GM23338 (cell line): ENCODE measurements at regions not wholly inside any gene's neighbourhood (a gene's known extent, or its start where the extent isn't known, plus 50 kb on each side); places are given as distances from the start of the nearest gene placed in this dataset.

Experiments
- ATAC-seq: fragments of 200-7000 bp; cut with Tn5 transposase; 3 replicates; pipeline ENCODE4 v1.9.1; 2020
- DNase-seq: peaks from one replicate; pipeline ENCODE4 v3.0.0-alpha.2; 2015; ENCODE audit warnings: low spot score
- H2AFZ ChIP-seq: fragments of 200-600 bp; sonication (generic); 2 replicates; pipeline ENCODE4 v1.8.0; 2016; ENCODE audit warnings: antibody characterized with exemption, mild to moderate bottlenecking, moderate library complexity
- H3F3A ChIP-seq: fragments of 200-600 bp; sonication (generic); replicated peaks from 2 replicates; pipeline ENCODE4 v1.8.0; 2017; ENCODE audit warnings: antibody characterized with exemption, mixed run types, low read depth
- H3K27ac ChIP-seq: fragments of 200-600 bp; sonication (generic); 2 replicates; pipeline ENCODE4 v1.6.1; 2016; ENCODE audit warnings: low read depth
- H3K27me3 ChIP-seq: fragments of 200-600 bp; sonication (generic); 2 replicates; pipeline ENCODE4 v1.8.0; 2016; ENCODE audit warnings: mild to moderate bottlenecking, mixed run types, moderate library complexity; ENCODE audit not compliant: insufficient read depth
- H3K36me3 ChIP-seq: fragments of 200-600 bp; sonication (generic); 2 replicates; pipeline ENCODE4 v1.8.0; 2016; ENCODE audit warnings: mild to moderate bottlenecking; ENCODE audit not compliant: insufficient read depth
- H3K4me1 ChIP-seq: fragments of 200-600 bp; sonication (generic); 2 replicates; pipeline ENCODE4 v1.8.0; 2016; ENCODE audit warnings: mild to moderate bottlenecking, moderate library complexity; ENCODE audit not compliant: insufficient read depth
- H3K4me2 ChIP-seq: fragments of 200-600 bp; sonication (generic); 2 replicates; pipeline ENCODE4 v1.7.1; 2017; ENCODE audit warnings: mixed run types
- H3K4me3 ChIP-seq: fragments of 200-600 bp; sonication (generic); 2 replicates; pipeline ENCODE4 v1.6.1; 2016; ENCODE audit warnings: mixed run types
- H3K79me2 ChIP-seq: fragments of 200-600 bp; sonication (generic); replicated peaks from 2 replicates; pipeline ENCODE4 v1.8.0; 2017; ENCODE audit warnings: mild to moderate bottlenecking; ENCODE audit not compliant: insufficient read depth
- H3K9me2 ChIP-seq: fragments of 200-600 bp; sonication (generic); 2 replicates; pipeline ENCODE4 v1.8.0; 2017; ENCODE audit not compliant: insufficient read depth
- H4K20me1 ChIP-seq: fragments of 200-600 bp; sonication (generic); replicated peaks from 2 replicates; pipeline ENCODE4 v1.8.0; 2017; ENCODE audit warnings: mild to moderate bottlenecking; ENCODE audit not compliant: insufficient read depth
- H3K27ac Mint-ChIP-seq: 2 replicates; pipeline ENCODE4 v1.8.0; 2020; ENCODE audit warnings: inconsistent platforms, mild to moderate bottlenecking, moderate library complexity, mixed read lengths
- H3K27me3 Mint-ChIP-seq: 3 replicates; pipeline ENCODE4 v1.8.0; 2022; ENCODE audit warnings: low read depth, mild to moderate bottlenecking, moderate library complexity, mixed read lengths, inconsistent platforms; ENCODE audit not compliant: insufficient read depth, poor library complexity
- H3K36me3 Mint-ChIP-seq: 3 replicates; pipeline ENCODE4 v1.8.0; 2021; ENCODE audit warnings: low read depth, mild to moderate bottlenecking, inconsistent platforms, moderate library complexity, mixed read lengths
- H3K4me1 Mint-ChIP-seq: 3 replicates; pipeline ENCODE4 v1.8.0; 2020; ENCODE audit warnings: mild to moderate bottlenecking, inconsistent platforms, mixed read lengths
- H3K4me3 Mint-ChIP-seq: 3 replicates; pipeline ENCODE4 v1.8.0; 2021; ENCODE audit warnings: moderate library complexity, mild to moderate bottlenecking, inconsistent platforms, mixed read lengths
- H3K9me3 Mint-ChIP-seq: 3 replicates; pipeline ENCODE4 v1.8.0; 2020; ENCODE audit warnings: moderate library complexity, mild to moderate bottlenecking, inconsistent platforms, mixed read lengths
- CREB1 ChIP-seq: fragments of 250-450 bp; sonication (Bioruptor Pico); IDR thresholded peaks from 2 replicates; pipeline ENCODE4 v1.5.0; 2020; ENCODE audit warnings: low read depth, mild to moderate bottlenecking, moderate library complexity
- CTCF ChIP-seq, 2 experiments: fragments of 200-600 bp in 1 of 2; sonication (generic) in 1 of 2; conservative IDR thresholded peaks; 2 replicates each; pipeline versions ENCODE4 v1.5.1 to v1.6.1; 2016 to 2017; ENCODE audit warnings: antibody characterized with exemption in 2 of 2, low read depth in 2 of 2, mild to moderate bottlenecking in 2 of 2, moderate library complexity in 1 of 2
- EZH2 ChIP-seq: fragments of 200-600 bp; sonication (generic); IDR thresholded peaks from one replicate; pipeline ENCODE4 v1.8.0; 2017; ENCODE audit warnings: antibody characterized with exemption, mild to moderate bottlenecking, low read depth; ENCODE audit not compliant: unreplicated experiment
- EZH2phosphoT487 ChIP-seq: fragments of 200-600 bp; sonication (generic); IDR thresholded peaks from one replicate; pipeline ENCODE4 v1.8.1; 2018; ENCODE audit warnings: antibody characterized with exemption; ENCODE audit not compliant: unreplicated experiment
- JUNB ChIP-seq: IDR thresholded peaks from one replicate; pipeline ENCODE4 v1.6.1; 2016; ENCODE audit warnings: antibody characterized with exemption; ENCODE audit not compliant: unreplicated experiment
- NANOG ChIP-seq: IDR thresholded peaks from 2 replicates; pipeline ENCODE4 v1.6.1; 2016; ENCODE audit warnings: antibody characterized with exemption, borderline replicate concordance
- POLR2AphosphoS5 ChIP-seq: IDR thresholded peaks from 2 replicates; pipeline ENCODE4 v1.6.1; 2016; ENCODE audit warnings: antibody characterized with exemption, low read depth
- ZNF114 ChIP-seq: fragments of 250-450 bp; sonication (Bioruptor Pico); IDR thresholded peaks from 2 replicates; pipeline ENCODE4 v1.5.0; 2020; ENCODE audit warnings: mild to moderate bottlenecking, moderate library complexity
- ZNF331 ChIP-seq: fragments of 250-450 bp; sonication (Bioruptor Pico); IDR thresholded peaks from 2 replicates; pipeline ENCODE4 v1.5.0; 2020; ENCODE audit warnings: low read depth, mild to moderate bottlenecking, moderate library complexity
- TF ChIP-seq, protein P1 (sequence below): IDR thresholded peaks from one replicate; pipeline ENCODE4 v1.6.1; 2018; ENCODE audit warnings: antibody characterized with exemption; ENCODE audit not compliant: unreplicated experiment

- Histone ChIP-seq H3F3A (no peaks in the 10 kb centered on the region), H3K36me3 (no peaks in the 10 kb centered on the region), H2AFZ (no peak overlapping the region), H3K27me3 (no peaks in the 10 kb centered on the region), H3K9me2 (no peaks in the 10 kb centered on the region), H3K79me2 (no peaks in the 10 kb centered on the region), H3K4me3 (no peak overlapping the region), H3K27ac (no peak overlapping the region), H3K4me1 (no peaks in the 10 kb centered on the region), H4K20me1 (no peaks in the 10 kb centered on the region), H3K4me2 (no peak overlapping the region)
- TF ChIP-seq CREB1 (CRISPR knock-in tag) (no peak), JUNB (no peak), NANOG (no peak), CTCF (conservative IDR thresholded peaks at IDR 0.05; ENCODE audit: low read depth in 2 of 2) (no peak), ZNF114 (CRISPR knock-in tag) (no peak), POLR2AphosphoS5 (no peak), ZNF331 (CRISPR knock-in tag) (no peak), EZH2 (no peak), EZH2phosphoT487 (no peak)
- TF ChIP-seq, protein P1, sequence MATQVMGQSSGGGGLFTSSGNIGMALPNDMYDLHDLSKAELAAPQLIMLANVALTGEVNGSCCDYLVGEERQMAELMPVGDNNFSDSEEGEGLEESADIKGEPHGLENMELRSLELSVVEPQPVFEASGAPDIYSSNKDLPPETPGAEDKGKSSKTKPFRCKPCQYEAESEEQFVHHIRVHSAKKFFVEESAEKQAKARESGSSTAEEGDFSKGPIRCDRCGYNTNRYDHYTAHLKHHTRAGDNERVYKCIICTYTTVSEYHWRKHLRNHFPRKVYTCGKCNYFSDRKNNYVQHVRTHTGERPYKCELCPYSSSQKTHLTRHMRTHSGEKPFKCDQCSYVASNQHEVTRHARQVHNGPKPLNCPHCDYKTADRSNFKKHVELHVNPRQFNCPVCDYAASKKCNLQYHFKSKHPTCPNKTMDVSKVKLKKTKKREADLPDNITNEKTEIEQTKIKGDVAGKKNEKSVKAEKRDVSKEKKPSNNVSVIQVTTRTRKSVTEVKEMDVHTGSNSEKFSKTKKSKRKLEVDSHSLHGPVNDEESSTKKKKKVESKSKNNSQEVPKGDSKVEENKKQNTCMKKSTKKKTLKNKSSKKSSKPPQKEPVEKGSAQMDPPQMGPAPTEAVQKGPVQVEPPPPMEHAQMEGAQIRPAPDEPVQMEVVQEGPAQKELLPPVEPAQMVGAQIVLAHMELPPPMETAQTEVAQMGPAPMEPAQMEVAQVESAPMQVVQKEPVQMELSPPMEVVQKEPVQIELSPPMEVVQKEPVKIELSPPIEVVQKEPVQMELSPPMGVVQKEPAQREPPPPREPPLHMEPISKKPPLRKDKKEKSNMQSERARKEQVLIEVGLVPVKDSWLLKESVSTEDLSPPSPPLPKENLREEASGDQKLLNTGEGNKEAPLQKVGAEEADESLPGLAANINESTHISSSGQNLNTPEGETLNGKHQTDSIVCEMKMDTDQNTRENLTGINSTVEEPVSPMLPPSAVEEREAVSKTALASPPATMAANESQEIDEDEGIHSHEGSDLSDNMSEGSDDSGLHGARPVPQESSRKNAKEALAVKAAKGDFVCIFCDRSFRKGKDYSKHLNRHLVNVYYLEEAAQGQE = no peak
- H3K27me3 Mint-ChIP-seq = peaks cover 14% of the 10 kb centered on the region
- no peaks in the 10 kb centered on the region for H3K36me3 Mint-ChIP-seq
- H3K27ac Mint-ChIP-seq = no peak overlapping the region
- no peaks in the 10 kb centered on the region for H3K9me3 Mint-ChIP-seq
- ATAC-seq (no peak), DNase-seq (no peak)
- no peak overlapping the region for H3K4me3 Mint-ChIP-seq
- peaks cover 5% of the 10 kb centered on the region for H3K4me1 Mint-ChIP-seq
Measured at GRCh38 chr1:40921522-40921921, 58.0 kb upstream of the CTPS1 start.

DNA sequence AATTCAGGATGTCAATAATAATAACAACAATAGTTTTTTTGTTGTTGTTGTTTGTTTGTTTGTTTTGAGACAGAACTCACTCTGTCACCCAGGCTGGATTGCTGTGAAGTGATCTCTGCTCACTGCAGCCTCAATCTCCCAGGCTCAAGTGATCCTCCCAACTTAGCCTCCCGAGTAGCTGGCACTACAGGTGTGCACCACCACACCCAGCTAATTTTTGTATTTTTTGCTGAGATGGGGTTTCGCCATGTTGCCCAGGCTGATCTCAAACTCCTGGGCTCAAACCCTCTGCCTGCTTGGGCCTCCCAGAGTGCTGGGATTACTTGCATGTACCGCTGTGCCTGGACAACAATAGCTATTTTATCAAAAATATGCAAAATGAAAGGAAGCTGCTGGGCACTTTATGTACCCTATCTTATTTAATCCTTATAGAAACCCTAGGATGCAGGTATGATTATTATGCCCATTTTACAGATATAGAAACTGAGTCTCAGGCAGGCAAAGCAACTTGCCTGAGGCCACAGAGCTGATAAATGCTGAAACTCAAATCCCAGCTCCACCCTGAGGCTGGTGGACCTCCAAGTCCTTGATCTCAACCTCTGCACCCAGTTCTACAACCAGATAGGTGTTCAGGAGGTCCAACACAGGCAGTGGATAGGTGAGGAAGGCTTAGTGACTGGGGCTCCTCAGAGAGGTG is 57.4 kb upstream of the CTPS1 start:
- H3F3A ChIP-seq = no peaks in the 10 kb centered on the region
- no peaks in the 10 kb centered on the region for H3K79me2 ChIP-seq
- Mint-ChIP-seq H3K27me3 (peaks cover 13% of the 10 kb centered on the region), H3K4me3 (no peak overlapping the region), H3K9me3 (no peaks in the 10 kb centered on the region), H3K4me1 (peaks cover 5% of the 10 kb centered on the region), H3K36me3 (no peaks in the 10 kb centered on the region), H3K27ac (no peak overlapping the region)
- H3K4me1 ChIP-seq = no peaks in the 10 kb centered on the region
- no peaks in the 10 kb centered on the region for H4K20me1 ChIP-seq
- DNase-seq (no peak), ATAC-seq (no peak)
- H3K27ac ChIP-seq = no peak overlapping the region
- H3K27me3 ChIP-seq = no peaks in the 10 kb centered on the region
- H3K4me2 ChIP-seq = no peak overlapping the region
- H2AFZ ChIP-seq = no peak overlapping the region
- H3K9me2 ChIP-seq = no peaks in the 10 kb centered on the region
- H3K4me3 ChIP-seq = no peak overlapping the region
- no peaks in the 10 kb centered on the region for H3K36me3 ChIP-seq
- TF ChIP-seq CREB1 (CRISPR knock-in tag) (no peak), POLR2AphosphoS5 (no peak), ZNF331 (CRISPR knock-in tag) (no peak), CTCF (conservative IDR thresholded peaks at IDR 0.05; ENCODE audit: low read depth in 2 of 2) (no peak), EZH2phosphoT487 (no peak)
